ENCODE measurements at regions not wholly inside any gene's neighbourhood (a gene's known extent, or its start where the extent isn't known, plus 50 kb on each side); places are given as distances from the start of the nearest gene placed in this dataset.
"Not testable (repeated sequence)": the region's sequence is repeated elsewhere in the genome, so short reads cannot be mapped to it uniquely, and the experiment has no call there.

DNA sequence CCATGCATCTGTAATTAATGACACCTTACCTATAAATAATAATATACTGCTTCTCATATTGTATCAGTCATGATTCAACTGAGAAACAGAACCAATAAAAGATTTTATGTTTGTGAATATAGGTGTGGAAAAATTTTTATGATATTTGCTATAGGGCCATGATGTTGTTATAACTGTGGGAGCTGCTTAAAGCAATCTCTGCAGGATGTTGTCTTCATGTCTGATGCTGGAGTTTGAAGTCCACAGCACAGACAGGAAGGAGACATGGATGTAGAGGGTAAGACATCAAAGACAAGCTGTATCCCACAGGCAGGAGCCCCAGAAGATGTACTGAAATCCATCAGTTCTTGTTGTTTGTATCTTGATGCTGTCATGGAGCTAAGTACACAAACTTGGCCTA, 366.7 kb upstream of the ANKRD20A1 start:
- H3K27me3 ChIP-seq; H3K4me3 ChIP-seq; H3K27ac ChIP-seq; DNase-seq; intact Hi-C loops (cut with DNase I; ENCODE audit: low total_unique reads); H3K9me3 ChIP-seq; H3K4me1 ChIP-seq; H3K36me3 ChIP-seq (ENCODE audit: low read depth, missing control alignments): not testable (repeated sequence)

DNA sequence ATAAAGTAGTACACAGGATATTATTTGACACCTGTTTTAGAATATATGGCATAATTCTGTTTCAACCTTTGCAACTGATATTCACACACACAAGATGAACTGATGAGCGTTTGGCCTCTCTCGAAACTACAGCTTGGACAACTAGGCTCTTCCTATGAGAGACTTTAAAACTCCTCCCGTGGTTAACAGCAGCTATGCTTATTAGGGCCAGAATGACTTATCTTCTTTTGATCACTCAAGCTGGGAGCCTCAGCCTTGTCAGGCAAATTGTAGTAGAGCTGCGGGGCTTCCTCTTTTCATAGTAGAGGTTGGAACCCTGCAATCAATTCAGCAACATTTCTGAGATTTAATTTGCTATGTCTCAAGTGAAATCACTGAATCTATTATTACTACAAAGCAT, 381.3 kb upstream of the ANKRD20A1 start:
- H3K27me3 ChIP-seq; DNase-seq; H3K4me3 ChIP-seq; H3K9me3 ChIP-seq; H3K27ac ChIP-seq; intact Hi-C loops (cut with DNase I; ENCODE audit: low total_unique reads); H3K4me1 ChIP-seq; H3K36me3 ChIP-seq (ENCODE audit: low read depth, missing control alignments): not testable (repeated sequence)
- no CpG with 5 or more reads among the region's 4 CpGs for WGBS, 2 donors

DNA sequence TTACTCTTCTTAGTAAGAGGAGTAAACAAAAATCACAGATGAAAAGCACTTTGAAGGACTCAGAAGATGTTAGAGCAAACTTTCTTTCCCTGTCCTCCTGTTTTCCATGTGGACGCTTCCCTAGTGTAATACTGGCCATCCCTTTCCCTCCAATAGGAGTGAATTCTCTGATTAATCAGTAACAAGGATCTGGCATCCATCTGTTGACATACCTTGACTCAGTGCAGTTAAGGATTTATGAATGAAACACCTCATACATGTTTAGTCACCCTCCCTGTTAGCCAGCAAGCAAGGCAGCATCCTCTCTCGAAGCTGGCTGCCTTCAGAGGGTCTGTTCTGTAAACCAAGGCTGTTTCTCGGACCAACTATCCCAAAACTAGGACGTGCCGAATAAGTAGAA, 388.0 kb upstream of the ANKRD20A1 start:
- H3K4me3 ChIP-seq; intact Hi-C loops (cut with DNase I; ENCODE audit: low total_unique reads); H3K27me3 ChIP-seq; H3K9me3 ChIP-seq; H3K27ac ChIP-seq; H3K4me1 ChIP-seq; DNase-seq; H3K36me3 ChIP-seq (ENCODE audit: low read depth, missing control alignments): not testable (repeated sequence)
- WGBS, 2 donors: no CpG with 5 or more reads among the region's 5 CpGs

DNA sequence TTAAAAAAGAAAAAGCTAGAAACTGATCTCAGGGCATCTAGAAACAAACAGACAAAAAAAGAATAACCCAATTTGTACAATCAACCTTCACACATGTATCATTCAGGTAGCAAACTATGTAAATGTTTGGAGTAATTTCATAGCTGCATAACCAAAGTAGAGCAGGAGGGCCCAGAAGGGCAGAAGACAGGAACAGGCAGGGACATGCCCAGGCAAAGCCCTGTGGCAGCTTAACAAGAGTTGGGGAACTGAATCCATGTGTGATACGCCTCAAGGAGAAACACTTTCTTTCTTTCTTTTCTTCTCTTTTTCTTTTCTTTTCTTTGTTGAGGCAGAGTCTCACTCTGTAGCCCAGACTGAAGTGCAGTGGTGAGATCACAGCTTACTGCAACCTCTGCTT, 390.4 kb upstream of the ANKRD20A1 start:
- H3K4me1 ChIP-seq; H3K9me3 ChIP-seq; DNase-seq; H3K27me3 ChIP-seq; H3K27ac ChIP-seq; intact Hi-C loops (cut with DNase I; ENCODE audit: low total_unique reads); H3K36me3 ChIP-seq (ENCODE audit: low read depth, missing control alignments); H3K4me3 ChIP-seq: not testable (repeated sequence)
- WGBS, 2 donors: no CpG with 5 or more reads among the region's 1 CpG

DNA sequence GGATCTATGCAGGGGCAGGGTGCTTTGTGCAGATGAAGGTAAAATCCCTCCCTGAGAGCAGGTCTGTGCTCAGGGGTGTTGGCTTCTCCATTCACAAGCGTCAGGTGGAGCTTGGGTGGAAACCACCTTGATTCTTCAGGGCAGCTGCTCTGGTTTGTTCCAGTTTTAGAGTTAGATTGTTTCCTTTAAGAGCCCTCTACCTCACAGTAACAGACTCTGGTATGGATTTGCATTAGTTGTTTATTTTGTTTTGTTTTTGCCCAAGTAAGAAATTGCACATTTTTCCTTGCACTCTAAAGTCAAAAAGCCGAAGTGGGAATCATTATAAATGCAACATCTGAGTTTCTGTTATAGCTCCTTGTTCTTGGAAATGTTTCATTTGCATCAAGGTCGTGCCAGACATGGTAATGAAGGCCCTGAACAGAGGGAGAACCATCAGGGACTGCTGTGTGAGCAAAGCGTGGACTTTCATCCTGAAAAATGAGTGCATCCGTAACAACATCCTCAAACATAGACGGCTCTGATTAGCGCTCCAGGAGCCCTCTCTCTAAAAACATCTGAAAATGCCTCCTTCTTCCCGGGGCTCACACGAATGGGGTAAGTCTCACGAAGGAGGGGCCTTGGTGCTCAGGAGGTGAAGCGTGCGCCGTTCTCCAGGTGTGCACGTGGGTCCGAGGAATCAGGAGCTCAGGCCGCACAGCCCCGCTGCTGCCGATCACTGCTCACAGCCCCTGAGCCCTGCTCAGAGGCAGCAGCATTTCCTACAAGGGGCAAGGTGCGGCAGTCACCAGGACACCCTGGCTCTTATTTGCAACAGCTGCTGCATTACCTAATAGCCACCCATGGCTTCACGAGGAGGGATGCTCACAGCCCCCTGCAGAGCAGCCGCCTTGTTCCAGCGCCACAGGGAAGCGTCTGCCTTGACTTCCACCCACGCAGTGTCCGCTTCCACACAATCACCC, 396.7 kb upstream of the ANKRD20A1 start:
- H3K36me3 ChIP-seq (ENCODE audit: low read depth, missing control alignments); H3K27me3 ChIP-seq; DNase-seq; H3K27ac ChIP-seq; H3K4me1 ChIP-seq; H3K9me3 ChIP-seq; intact Hi-C loops (cut with DNase I; ENCODE audit: low total_unique reads); H3K4me3 ChIP-seq: not testable (repeated sequence)
- WGBS, 2 donors: no CpG with 5 or more reads among the region's 25 CpGs

DNA sequence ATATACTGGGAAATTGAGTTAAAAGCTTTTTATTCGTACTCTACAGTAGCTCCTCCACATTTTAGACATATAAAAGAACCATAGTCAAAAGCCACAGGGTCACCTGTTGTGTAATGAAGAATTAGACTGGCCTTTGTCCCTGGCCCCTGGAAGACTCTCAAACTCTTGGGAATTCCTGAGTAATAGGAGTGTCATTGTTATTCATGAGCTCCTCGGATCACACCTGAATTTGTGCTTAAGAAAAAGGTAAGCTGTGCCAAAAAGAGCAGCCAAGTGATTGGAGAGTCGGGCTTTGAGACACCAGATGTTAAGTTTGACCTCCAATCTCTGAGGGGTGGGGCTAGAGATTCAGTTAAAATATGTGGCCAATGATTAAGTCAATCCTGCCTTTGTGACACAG, 405.8 kb upstream of the ANKRD20A1 start:
- DNase-seq: not testable (repeated sequence)

DNA sequence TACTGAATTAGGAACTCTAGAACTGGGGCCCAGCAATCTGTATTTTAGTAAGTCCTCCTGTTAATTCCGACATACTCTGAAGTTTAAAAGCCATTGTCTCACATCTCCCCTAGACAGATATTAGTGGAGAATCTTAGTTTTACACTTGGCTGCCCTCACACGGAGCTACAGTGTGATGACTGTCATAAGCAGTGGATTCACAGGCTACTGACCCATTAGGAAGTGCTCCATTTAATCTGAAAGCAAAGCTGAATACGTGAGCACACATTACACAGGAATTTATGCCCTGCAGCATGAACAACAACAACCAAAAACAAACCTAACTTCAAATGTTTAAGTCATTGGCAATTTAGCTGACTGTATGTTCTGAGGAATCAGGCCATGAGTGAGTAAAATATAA, 416.4 kb upstream of the ANKRD20A1 start:
- H3K36me3 ChIP-seq (ENCODE audit: low read depth, missing control alignments); H3K27me3 ChIP-seq; intact Hi-C loops (cut with DNase I; ENCODE audit: low total_unique reads); H3K9me3 ChIP-seq; H3K4me1 ChIP-seq; DNase-seq; H3K4me3 ChIP-seq; H3K27ac ChIP-seq: not testable (repeated sequence)
- no CpG with 5 or more reads among the region's 3 CpGs for WGBS, 2 donors

More for the DNA sequence above, 405.8 kb upstream of the ANKRD20A1 start:
- H3K36me3 ChIP-seq (ENCODE audit: low read depth, missing control alignments); H3K4me1 ChIP-seq; H3K4me3 ChIP-seq; H3K27ac ChIP-seq; H3K27me3 ChIP-seq; H3K9me3 ChIP-seq; intact Hi-C loops (cut with DNase I; ENCODE audit: low total_unique reads): not testable (repeated sequence)
- WGBS, 2 donors: no CpG with 5 or more reads among the region's 3 CpGs

DNA sequence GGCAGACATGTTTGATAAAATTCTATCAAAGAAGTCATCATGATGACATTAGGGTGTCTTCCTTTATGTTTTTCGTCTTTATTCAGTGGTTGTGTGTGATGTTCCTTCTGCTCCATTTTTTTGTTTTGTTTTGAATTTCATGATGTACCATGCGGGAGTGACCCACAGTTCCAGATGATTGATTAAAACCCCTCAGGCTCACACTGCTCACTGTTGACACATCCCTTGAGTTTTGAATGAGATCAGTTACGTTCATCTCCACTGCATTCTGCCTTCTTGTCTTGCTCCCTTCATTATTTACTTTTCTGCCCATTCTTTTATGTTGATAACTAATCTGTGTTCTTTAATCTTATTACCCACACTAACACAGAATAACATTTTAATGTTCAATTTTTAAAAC, 421.7 kb upstream of the ANKRD20A1 start:
- DNase-seq; intact Hi-C loops (cut with DNase I; ENCODE audit: low total_unique reads); H3K27ac ChIP-seq; H3K27me3 ChIP-seq; H3K9me3 ChIP-seq; H3K4me3 ChIP-seq; H3K4me1 ChIP-seq; H3K36me3 ChIP-seq (ENCODE audit: low read depth, missing control alignments): not testable (repeated sequence)
- 76 to 80% methylated on average over 1 of the region's 3 CpGs for WGBS, 2 donors

DNA sequence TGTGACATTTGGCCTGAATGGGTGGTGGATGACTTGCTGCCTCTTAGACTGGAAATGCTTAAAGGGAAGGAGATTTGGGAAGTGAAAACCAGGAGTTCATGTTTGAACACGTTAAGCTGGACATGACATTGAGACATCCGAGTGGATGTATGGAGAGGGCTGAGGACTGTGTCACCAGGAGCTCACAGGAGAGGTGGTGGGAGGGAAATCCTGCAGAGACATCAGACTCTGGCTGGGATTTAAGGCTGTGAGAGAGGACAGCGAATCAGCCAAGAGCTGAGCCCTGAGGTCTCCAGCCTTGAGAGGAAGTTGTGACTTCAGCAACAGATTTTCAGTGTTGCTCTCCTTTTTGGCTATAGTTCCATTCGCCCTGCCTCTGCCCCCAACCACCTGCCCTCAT, 432.5 kb upstream of the SPATA31A3 start:
- H3K9me3 ChIP-seq; H3K4me1 ChIP-seq; H3K27me3 ChIP-seq; intact Hi-C loops (cut with DNase I; ENCODE audit: low total_unique reads); H3K4me3 ChIP-seq; DNase-seq; H3K27ac ChIP-seq; H3K36me3 ChIP-seq (ENCODE audit: low read depth, missing control alignments): not testable (repeated sequence)
- WGBS, 2 donors: no CpG with 5 or more reads among the region's 4 CpGs

DNA sequence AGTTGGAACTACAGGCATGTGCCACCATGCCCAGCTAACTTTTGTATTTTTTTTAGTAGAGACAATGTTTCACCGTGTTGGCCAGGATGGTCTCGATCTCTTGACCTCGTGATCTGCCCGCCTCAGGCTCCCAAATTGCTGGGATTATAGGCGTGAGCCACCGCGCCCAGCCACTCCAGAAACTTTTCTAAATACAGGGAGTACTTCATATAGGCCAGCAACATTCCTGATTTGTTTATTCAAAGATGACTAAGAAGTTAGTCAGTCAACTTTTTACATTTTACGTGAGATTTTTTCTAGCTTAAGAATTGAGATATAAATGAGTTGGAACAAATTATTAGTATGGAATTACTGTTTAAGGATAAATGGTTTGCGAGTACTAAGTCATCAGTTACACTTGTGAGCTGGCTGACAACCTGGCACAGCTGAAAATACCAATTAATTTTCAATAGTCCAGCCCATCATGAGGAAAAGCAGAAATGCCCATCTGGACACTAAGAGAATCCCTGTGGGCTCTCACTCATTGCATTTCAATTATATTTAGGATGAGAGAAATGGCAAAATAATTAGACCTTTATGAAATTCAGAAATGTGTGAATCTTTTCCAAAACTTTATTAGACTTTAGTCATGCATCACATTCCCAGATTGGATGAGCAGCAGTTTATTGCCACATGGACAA, 430.8 kb upstream of the SPATA31A3 start:
- H3K4me3 ChIP-seq; DNase-seq; H3K27ac ChIP-seq; H3K36me3 ChIP-seq (ENCODE audit: low read depth, missing control alignments); H3K27me3 ChIP-seq; H3K4me1 ChIP-seq; intact Hi-C loops (cut with DNase I; ENCODE audit: low total_unique reads); H3K9me3 ChIP-seq: not testable (repeated sequence)
- 91 to 100% methylated on average over 1 of the region's 9 CpGs for WGBS, 2 donors

DNA sequence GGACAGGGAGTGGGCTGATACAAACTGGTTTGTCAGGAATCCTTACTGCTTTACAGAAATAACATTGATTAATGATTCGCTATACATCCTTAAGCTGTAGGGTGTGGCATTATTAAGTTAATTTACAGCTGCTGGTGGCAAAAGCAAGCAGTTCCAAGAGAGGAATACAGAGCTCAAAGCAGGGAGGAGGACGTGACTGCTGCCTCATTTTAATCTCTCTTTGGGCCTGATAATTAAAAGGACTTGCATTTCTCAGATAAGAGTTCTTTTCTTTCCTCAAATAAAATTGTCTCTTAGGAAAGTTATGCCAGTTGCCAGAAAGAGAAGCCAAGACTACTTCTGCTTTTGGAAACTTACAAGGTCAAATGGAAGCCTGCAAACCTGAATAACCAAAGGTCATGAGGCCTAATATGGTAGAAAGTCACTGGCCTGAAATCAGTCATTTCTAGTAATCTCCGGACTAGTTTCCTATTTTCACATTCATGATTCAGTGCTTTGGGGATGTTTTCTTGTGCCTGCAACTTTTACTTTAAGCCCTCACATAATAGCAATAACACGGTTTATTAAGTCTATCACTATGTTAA, 426.2 kb upstream of the SPATA31A3 start:
- H3K27ac ChIP-seq; DNase-seq; H3K4me1 ChIP-seq; H3K36me3 ChIP-seq (ENCODE audit: low read depth, missing control alignments); intact Hi-C loops (cut with DNase I; ENCODE audit: low total_unique reads); H3K27me3 ChIP-seq; H3K9me3 ChIP-seq; H3K4me3 ChIP-seq: not testable (repeated sequence)
- WGBS, 2 donors: no CpG with 5 or more reads among the region's 4 CpGs
